Activated CD4-positive, alpha-beta memory T cell treated with anti-CD3 and anti-CD28 coated beads for 36 hours (primary cell): ENCODE measurements at regions not wholly inside any gene's neighbourhood (a gene's known extent, or its start where the extent isn't known, plus 50 kb on each side); places are given as distances from the start of the nearest gene placed in this dataset.

Experiments
- CTCF ChIA-PET: fragments of 350-600 bp; sonication (Branson Sonifier 250); formaldehyde crosslinking; loops from one replicate; lab custom pipeline; 2021; ENCODE audit warnings: antibody characterized with exemption, inconsistent platforms; lab: Charles Lee
- POLR2A ChIA-PET: fragments of 350-600 bp; sonication (Branson Sonifier 250); formaldehyde crosslinking; loops from one replicate; lab custom pipeline; 2021; ENCODE audit warnings: antibody characterized with exemption; lab: Charles Lee
- DNase-seq: peaks from one replicate; pipeline ENCODE4 v3.0.0-alpha.2; 2020
- H3K27ac Mint-ChIP-seq: one replicate; pipeline ENCODE4 v1.8.0; 2021; ENCODE audit warnings: mixed read lengths
- H3K27me3 Mint-ChIP-seq: one replicate; pipeline ENCODE4 v1.8.0; 2021; ENCODE audit warnings: mixed read lengths
- H3K36me3 Mint-ChIP-seq: one replicate; pipeline ENCODE4 v1.8.0; 2021; ENCODE audit warnings: mixed read lengths
- H3K4me1 Mint-ChIP-seq: one replicate; pipeline ENCODE4 v1.8.0; 2021; ENCODE audit warnings: low read depth, mixed read lengths
- H3K4me3 Mint-ChIP-seq: one replicate; pipeline ENCODE4 v1.8.0; 2021; ENCODE audit warnings: mild to moderate bottlenecking, mixed read lengths
- H3K9me3 Mint-ChIP-seq: one replicate; pipeline ENCODE4 v1.8.0; 2021; ENCODE audit warnings: mixed read lengths
- intact Hi-C: fragments of 100-400 bp; cut with micrococcal nuclease; formaldehyde crosslinking; loops from one replicate; pipeline ENCODE4 v1.15.1; 2023

DNA sequence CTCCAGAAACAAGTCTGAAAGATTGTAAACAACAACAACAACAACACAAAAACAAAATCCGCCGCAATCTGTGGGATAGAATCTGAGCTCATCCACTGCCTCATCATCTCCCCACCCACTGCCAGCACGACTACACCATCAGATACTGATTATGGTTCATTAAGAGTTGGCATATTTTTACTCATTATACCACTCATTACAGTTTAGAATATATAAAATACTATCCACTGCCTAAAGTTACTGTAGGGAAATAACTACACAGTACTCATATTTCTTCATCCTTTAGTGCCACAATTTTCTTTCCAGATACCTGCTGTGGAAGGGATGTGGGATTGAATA, 152.5 kb upstream of the PEX5L start:
- no peak overlapping the region for H3K27ac Mint-ChIP-seq
- H3K9me3 Mint-ChIP-seq = no peaks in the 10 kb centered on the region
- no peaks in the 10 kb centered on the region for H3K36me3 Mint-ChIP-seq
- no peak overlapping the region for H3K4me3 Mint-ChIP-seq
- no peaks in the 10 kb centered on the region for H3K4me1 Mint-ChIP-seq
- DNase-seq = no peak
- H3K27me3 Mint-ChIP-seq = no peaks in the 10 kb centered on the region
- intact Hi-C loops = no loop called here
- ChIA-PET CTCF (no interaction called here), POLR2A (no interaction called here)

GRCh38 chr3:180196658-180197057, 159.9 kb upstream of the PEX5L start:
- DNase-seq = no peak
- H3K27me3 Mint-ChIP-seq = no peaks in the 10 kb centered on the region
- no peaks in the 10 kb centered on the region for H3K9me3 Mint-ChIP-seq
- intact Hi-C loops = no loop called here
- no peaks in the 10 kb centered on the region for H3K36me3 Mint-ChIP-seq
- ChIA-PET CTCF (no interaction called here), POLR2A (no interaction called here)
- no peaks in the 10 kb centered on the region for H3K4me1 Mint-ChIP-seq
- no peak overlapping the region for H3K27ac Mint-ChIP-seq
- H3K4me3 Mint-ChIP-seq = no peak overlapping the region

DNA sequence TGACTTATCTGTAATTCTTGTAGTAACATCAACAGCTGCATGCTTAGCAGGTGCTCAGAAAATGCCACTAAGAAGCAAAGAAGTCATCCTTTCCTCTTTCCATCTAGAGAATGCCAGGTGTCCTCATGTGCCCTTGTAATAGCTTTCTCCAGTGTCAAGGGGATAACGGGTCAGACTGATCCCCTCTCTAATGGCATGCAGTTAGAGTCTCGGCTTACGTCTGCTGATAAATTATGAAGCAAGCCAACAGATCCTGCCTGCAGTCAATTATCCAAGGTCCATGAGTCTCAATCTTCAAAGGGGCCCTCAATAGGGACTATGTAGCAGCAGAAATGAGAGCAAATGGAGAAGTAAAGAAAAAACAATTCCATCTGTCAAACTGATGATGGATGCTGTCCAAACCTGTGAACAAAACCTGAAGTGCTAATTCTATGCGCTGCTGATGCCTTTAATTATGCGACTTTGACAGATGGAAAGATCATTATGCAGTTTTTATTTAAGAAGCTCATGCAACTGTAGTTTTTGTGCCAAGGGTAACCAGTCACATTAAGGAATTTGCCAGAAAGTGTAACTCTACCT, 162.8 kb upstream of the PEX5L start:
- Mint-ChIP-seq H3K4me1 (no peaks in the 10 kb centered on the region), H3K27me3 (no peaks in the 10 kb centered on the region), H3K9me3 (no peaks in the 10 kb centered on the region), H3K36me3 (no peaks in the 10 kb centered on the region), H3K27ac (no peak overlapping the region), H3K4me3 (no peak overlapping the region)
- intact Hi-C loops = no loop called here
- DNase-seq = no peak
- ChIA-PET POLR2A (no interaction called here), CTCF (no interaction called here)

GRCh38 chr3:180215866-180216265, 179.1 kb upstream of the PEX5L start:
- Mint-ChIP-seq H3K27me3 (no peaks in the 10 kb centered on the region), H3K27ac (no peak overlapping the region), H3K4me1 (no peaks in the 10 kb centered on the region), H3K36me3 (no peaks in the 10 kb centered on the region), H3K9me3 (peaks cover 16% of the 10 kb centered on the region), H3K4me3 (no peak overlapping the region)
- no peak for DNase-seq
- intact Hi-C loops = no loop called here
- ChIA-PET CTCF (no interaction called here), POLR2A (no interaction called here)

GRCh38 chr3:180223268-180223667, 186.5 kb upstream of the PEX5L start:
- H3K9me3 Mint-ChIP-seq = peaks cover 16% of the 10 kb centered on the region
- intact Hi-C loops = no loop called here
- no peaks in the 10 kb centered on the region for H3K4me1 Mint-ChIP-seq
- no peaks in the 10 kb centered on the region for H3K36me3 Mint-ChIP-seq
- ChIA-PET CTCF (interaction anchor here (1.1 kb wide), 1 partner anchor 294 kb away, joined by 4 read pairs; no protein-coding TSS in a partner anchor), POLR2A (no interaction called here)
- DNase-seq = no peak
- no peaks in the 10 kb centered on the region for H3K27me3 Mint-ChIP-seq
- no peak overlapping the region for H3K27ac Mint-ChIP-seq
- H3K4me3 Mint-ChIP-seq = no peak overlapping the region

GRCh38 chr3:180229113-180229512, 192.4 kb upstream of the PEX5L start:
- ChIA-PET POLR2A (no interaction called here), CTCF (no interaction called here)
- intact Hi-C loops = no loop called here
- Mint-ChIP-seq H3K27ac (no peak overlapping the region), H3K4me3 (no peak overlapping the region), H3K27me3 (no peaks in the 10 kb centered on the region), H3K4me1 (no peaks in the 10 kb centered on the region), H3K9me3 (peaks cover 27% of the 10 kb centered on the region), H3K36me3 (no peaks in the 10 kb centered on the region)
- DNase-seq = no peak

GRCh38 chr3:180239939-180240338, 203.2 kb upstream of the PEX5L start:
- Mint-ChIP-seq H3K4me3 (no peak overlapping the region), H3K4me1 (no peaks in the 10 kb centered on the region), H3K27ac (no peak overlapping the region), H3K27me3 (no peaks in the 10 kb centered on the region), H3K36me3 (no peaks in the 10 kb centered on the region), H3K9me3 (peaks cover 2% of the 10 kb centered on the region)
- no peak for DNase-seq
- ChIA-PET POLR2A (no interaction called here), CTCF (no interaction called here)
- intact Hi-C loops = no loop called here

DNA sequence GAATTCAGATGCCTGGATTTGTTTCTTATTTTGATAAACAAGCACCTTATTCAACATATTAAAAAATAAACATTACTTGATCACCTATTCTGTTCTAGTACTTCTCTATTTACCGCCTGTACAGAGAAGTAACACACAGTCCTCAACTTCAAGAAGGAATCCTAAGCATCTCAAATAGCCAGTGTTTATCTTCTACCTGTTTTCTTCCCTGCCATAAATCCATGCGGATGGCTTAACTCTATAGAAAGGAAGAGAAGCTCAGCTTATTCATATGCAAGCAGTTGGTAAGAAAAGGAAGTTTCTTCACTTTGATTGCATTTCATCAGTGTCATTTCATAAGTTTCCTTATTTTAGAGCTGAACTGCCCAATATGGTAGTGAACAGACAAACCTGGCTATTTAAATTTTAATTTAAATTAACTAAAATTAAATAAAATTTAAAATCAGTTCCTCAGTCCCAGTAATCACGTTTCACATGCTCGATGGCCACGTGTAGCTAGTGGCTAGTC, 210.0 kb upstream of the PEX5L start:
- DNase-seq = no peak
- H3K9me3 Mint-ChIP-seq = no peaks in the 10 kb centered on the region
- H3K4me3 Mint-ChIP-seq = no peak overlapping the region
- H3K27ac Mint-ChIP-seq = no peak overlapping the region
- intact Hi-C loops = no loop called here
- H3K4me1 Mint-ChIP-seq = no peaks in the 10 kb centered on the region
- ChIA-PET POLR2A (no interaction called here), CTCF (no interaction called here)
- H3K36me3 Mint-ChIP-seq = no peaks in the 10 kb centered on the region
- no peaks in the 10 kb centered on the region for H3K27me3 Mint-ChIP-seq

DNA sequence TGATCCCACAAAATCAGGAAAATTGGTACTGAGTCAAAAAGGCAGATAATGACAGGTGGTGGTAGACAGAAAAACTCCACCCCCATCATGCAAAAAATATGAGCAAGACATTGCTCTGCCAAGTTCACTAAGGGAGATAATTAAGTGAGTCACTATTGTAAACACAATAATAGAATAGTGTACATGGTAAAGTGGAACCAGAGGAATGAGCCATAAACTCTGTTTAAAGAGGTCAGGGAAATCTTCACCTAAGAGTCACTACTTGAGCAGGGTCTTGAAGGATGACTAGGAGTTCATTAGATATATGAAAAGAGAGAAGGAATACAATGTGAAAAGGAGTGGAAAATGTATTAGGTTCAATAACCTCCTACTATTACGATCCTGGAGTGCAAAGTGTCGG, 213.4 kb upstream of the PEX5L start:
- CTCF ChIA-PET = interaction anchor here (0.6 kb wide), 1 partner anchor 1548 kb away, joined by 3 read pairs; no protein-coding TSS in a partner anchor
- POLR2A ChIA-PET = no interaction called here
- DNase-seq = no peak
- H3K27me3 Mint-ChIP-seq = no peaks in the 10 kb centered on the region
- no peaks in the 10 kb centered on the region for H3K36me3 Mint-ChIP-seq
- H3K9me3 Mint-ChIP-seq = no peaks in the 10 kb centered on the region
- no peak overlapping the region for H3K27ac Mint-ChIP-seq
- no peaks in the 10 kb centered on the region for H3K4me1 Mint-ChIP-seq
- intact Hi-C loops = no loop called here
- H3K4me3 Mint-ChIP-seq = no peak overlapping the region

GRCh38 chr3:180252683-180253082, 215.9 kb upstream of the PEX5L start:
- Mint-ChIP-seq H3K9me3 (no peaks in the 10 kb centered on the region), H3K4me1 (no peaks in the 10 kb centered on the region), H3K4me3 (no peak overlapping the region), H3K27ac (no peak overlapping the region), H3K27me3 (no peaks in the 10 kb centered on the region), H3K36me3 (no peaks in the 10 kb centered on the region)
- intact Hi-C loops = no loop called here
- DNase-seq = no peak
- POLR2A ChIA-PET = no interaction called here
- CTCF ChIA-PET = no interaction called here

DNA sequence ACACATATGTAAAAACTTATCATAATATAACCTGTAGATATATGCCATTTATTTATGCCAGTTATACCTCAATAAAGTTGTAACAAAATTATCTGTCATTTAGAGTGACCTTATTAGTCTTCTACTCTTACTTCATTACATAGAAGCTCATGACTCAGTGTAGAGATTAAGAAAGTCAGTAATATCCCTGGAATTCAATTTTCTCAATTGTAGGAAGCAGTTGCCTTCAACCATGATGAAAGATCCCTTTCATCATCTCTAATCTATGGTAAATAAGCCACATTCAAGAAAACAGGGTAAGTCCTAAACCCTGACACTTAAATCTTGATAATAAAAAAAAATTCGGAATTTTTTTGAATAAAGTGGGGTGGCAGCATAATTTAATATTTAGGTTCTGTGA, 216.5 kb upstream of the PEX5L start:
- no peak overlapping the region for H3K27ac Mint-ChIP-seq
- intact Hi-C loops = no loop called here
- CTCF ChIA-PET = no interaction called here
- peaks cover 4% of the 10 kb centered on the region for H3K9me3 Mint-ChIP-seq
- no peak overlapping the region for H3K4me3 Mint-ChIP-seq
- POLR2A ChIA-PET = no interaction called here
- no peaks in the 10 kb centered on the region for H3K4me1 Mint-ChIP-seq
- no peaks in the 10 kb centered on the region for H3K27me3 Mint-ChIP-seq
- no peak for DNase-seq
- no peaks in the 10 kb centered on the region for H3K36me3 Mint-ChIP-seq

- H3K27ac Mint-ChIP-seq = no peak overlapping the region
- ChIA-PET CTCF (no interaction called here), POLR2A (no interaction called here)
- intact Hi-C loops = no loop called here
- peaks cover 5% of the 10 kb centered on the region for H3K4me1 Mint-ChIP-seq
- H3K27me3 Mint-ChIP-seq = no peaks in the 10 kb centered on the region
- no peaks in the 10 kb centered on the region for H3K36me3 Mint-ChIP-seq
- no peak overlapping the region for H3K4me3 Mint-ChIP-seq
- H3K9me3 Mint-ChIP-seq = peaks cover 26% of the 10 kb centered on the region
- no peak for DNase-seq
Observed at GRCh38 chr3:180264479-180264878, 227.7 kb upstream of the PEX5L start.

- no peak overlapping the region for H3K27ac Mint-ChIP-seq
- no peak overlapping the region for H3K4me3 Mint-ChIP-seq
Observed at GRCh38 chr3:180265551-180265950, 228.8 kb upstream of the PEX5L start.

More at GRCh38 chr3:180265551-180265950, 228.8 kb upstream of the PEX5L start:
- Mint-ChIP-seq H3K9me3 (peaks cover 21% of the 10 kb centered on the region), H3K4me1 (peaks cover 5% of the 10 kb centered on the region), H3K36me3 (no peaks in the 10 kb centered on the region), H3K27me3 (no peaks in the 10 kb centered on the region)
- ChIA-PET CTCF (no interaction called here), POLR2A (no interaction called here)
- intact Hi-C loops = no loop called here
- DNase-seq = no peak
